Frontal cortex (tissue), 3 donors: ENCODE measurements at regions not wholly inside any gene's neighbourhood (a gene's known extent, or its start where the extent isn't known, plus 50 kb on each side); places are given as distances from the start of the nearest gene placed in this dataset.

Experiments
- DNase-seq, 2 donors: peaks; one replicate each; pipeline ENCODE4 v3.0.0; 2012; ENCODE audit warnings: low spot score in 2 of 2
- FAIRE-seq: peaks from 2 replicates; lab custom pipeline; 2012; peaks lifted over from hg19 to GRCh38; lab: Jason Lieb, UNC
- donor health status: control.
- donor health status: control.
- donor health status: control.

- no peak for DNase-seq
- FAIRE-seq: no peak
Observed at GRCh38 chr7:54097886-54098285, 444.3 kb upstream of the VSTM2A start.

- FAIRE-seq (no peak), DNase-seq (no peak)
Observed at GRCh38 chr7:54109501-54109900, 432.7 kb upstream of the VSTM2A start.

GRCh38 chr7:54111814-54112511 is 430.2 kb upstream of the VSTM2A start:
- DNase-seq (no peak), FAIRE-seq (no peak)

- DNase-seq: no peak
- FAIRE-seq: no peak
Observed at GRCh38 chr7:54112567-54112966, 429.6 kb upstream of the VSTM2A start.

- DNase-seq (no peak), FAIRE-seq (no peak)
Observed at GRCh38 chr7:54115028-54115763, 427.0 kb upstream of the VSTM2A start.

- FAIRE-seq (no peak), DNase-seq (no peak)
Observed at GRCh38 chr7:54116956-54117355, 425.2 kb upstream of the VSTM2A start.

- FAIRE-seq: no peak
- DNase-seq: no peak
Observed at GRCh38 chr7:54129035-54129434, 413.1 kb upstream of the VSTM2A start.

GRCh38 chr7:54141576-54141975 is 400.6 kb upstream of the VSTM2A start:
- no peak for FAIRE-seq
- no peak for DNase-seq

GRCh38 chr7:54145716-54146115 is 396.5 kb upstream of the VSTM2A start:
- DNase-seq (no peak), FAIRE-seq (no peak)

GRCh38 chr7:54153462-54153861 is 388.7 kb upstream of the VSTM2A start:
- FAIRE-seq (no peak), DNase-seq (no peak)

- FAIRE-seq: no peak
- no peak for DNase-seq
Observed at GRCh38 chr7:54159088-54159487, 383.1 kb upstream of the VSTM2A start.

- no peak for DNase-seq
- no peak for FAIRE-seq
Observed at GRCh38 chr7:54161621-54162020, 380.6 kb upstream of the VSTM2A start.

- FAIRE-seq (no peak), DNase-seq (no peak)
Observed at GRCh38 chr7:54166419-54166818, 375.8 kb upstream of the VSTM2A start.

GRCh38 chr7:54179321-54180029 is 362.7 kb upstream of the VSTM2A start:
- no peak for FAIRE-seq
- no peak for DNase-seq

- no peak for DNase-seq
- FAIRE-seq: no peak
Observed at GRCh38 chr7:54180796-54181195, 361.4 kb upstream of the VSTM2A start.

GRCh38 chr7:54183055-54183454 is 359.1 kb upstream of the VSTM2A start:
- FAIRE-seq (no peak), DNase-seq (no peak)

- no peak for DNase-seq
Observed at GRCh38 chr7:54186336-54186735, 355.8 kb upstream of the VSTM2A start.

GRCh38 chr7:54187886-54188685 is 354.1 kb upstream of the VSTM2A start:
- FAIRE-seq: no peak

More at GRCh38 chr7:54186336-54186735, 355.8 kb upstream of the VSTM2A start:
- FAIRE-seq: no peak

GRCh38 chr7:54188843-54189242 is 353.3 kb upstream of the VSTM2A start:
- DNase-seq: no peak
- FAIRE-seq: no peak

More at GRCh38 chr7:54187886-54188685, 354.1 kb upstream of the VSTM2A start:
- no peak for DNase-seq

- no peak for FAIRE-seq
- no peak for DNase-seq
Observed at GRCh38 chr7:54189330-54189729, 352.8 kb upstream of the VSTM2A start.
